Right lobe of liver (tissue), 4 donors: ENCODE measurements at regions not wholly inside any gene's neighbourhood (a gene's known extent, or its start where the extent isn't known, plus 50 kb on each side); places are given as distances from the start of the nearest gene placed in this dataset.

ENCODE experiments used
- CTCF ChIP-seq, 4 donors: fragments of 200-600 bp in 3 of 4; fragments of 450-650 bp in 1 of 4; IDR thresholded peaks; one replicate each; pipeline versions ENCODE4 v1.5.1 to v1.8.0; 2016 to 2022; ENCODE audit warnings: antibody characterized with exemption in 4 of 4, mild to moderate bottlenecking in 2 of 4
- POLR2A ChIP-seq: fragments of 450-650 bp; IDR thresholded peaks from one replicate; pipeline ENCODE4 v1.6.1; 2017; ENCODE audit warnings: antibody characterized with exemption, mild to moderate bottlenecking
- donor health status: DM: no; HTN: no; CAD: no.
- donor health status: DM: no; HTN: no; CAD: no.
- donor health status: DM: no; HTN: yes; CAD: no.

- TF ChIP-seq CTCF (IDR thresholded peaks at IDR 0.05): no peak
- no peak for TF ChIP-seq POLR2A
Observed at GRCh38 chr5:107743373-107744000, 72.8 kb upstream of the EFNA5 start.
